ENCODE measurements at regions not wholly inside any gene's neighbourhood (a gene's known extent, or its start where the extent isn't known, plus 50 kb on each side); places are given as distances from the start of the nearest gene placed in this dataset.
"Not testable (repeated sequence)": the region's sequence is repeated elsewhere in the genome, so short reads cannot be mapped to it uniquely, and the experiment has no call there.

GRCh38 chr7:16256419-16256818 is 164.9 kb downstream of the CRPPA start:
- CTCF ChIA-PET; H3K27ac ChIP-seq (ENCODE audit: low read length); H3K9me3 ChIP-seq; H3K4me1 ChIP-seq (ENCODE audit: control insufficient read depth in 1 of 2, extremely low read depth in 1 of 2, insufficient read depth in 2 of 2, low read length in 2 of 2); H3K4me1 Mint-ChIP-seq; H3K36me3 ChIP-seq (ENCODE audit: control insufficient read depth in 2 of 2, extremely low read depth in 1 of 2, insufficient read depth in 1 of 2, low read length in 1 of 2); POLR2A ChIA-PET; H3K4me3 ChIP-seq (ENCODE audit: control insufficient read depth in 1 of 2, extremely low read depth in 1 of 2, low read length in 1 of 2); H3K27me3 Mint-ChIP-seq; H3K36me3 Mint-ChIP-seq; H3K27ac Mint-ChIP-seq; DNase-seq; H3K27me3 ChIP-seq (replicated peaks in 1 of 2; ENCODE audit: control insufficient read depth in 2 of 2, extremely low read depth in 1 of 2, insufficient read depth in 2 of 2, low read length in 1 of 2); ATAC-seq (replicated peaks in 1 of 4); H3K4me3 Mint-ChIP-seq: not testable (repeated sequence)
- no CpG with 5 or more reads among the region's 1 CpG for WGBS (ENCODE audit: insufficient coverage)
- H3K9me3 Mint-ChIP-seq: peaks cover 7 to 13% (median 11%) of the 10 kb centered on the region in 3 donors

- POLR2A ChIA-PET; H3K4me1 ChIP-seq (ENCODE audit: control insufficient read depth in 1 of 2, extremely low read depth in 1 of 2, insufficient read depth in 2 of 2, low read length in 2 of 2); ATAC-seq (replicated peaks in 1 of 4); H3K4me3 ChIP-seq (ENCODE audit: control insufficient read depth in 1 of 2, extremely low read depth in 1 of 2, low read length in 1 of 2); H3K27me3 Mint-ChIP-seq; H3K27ac ChIP-seq (ENCODE audit: low read length); H3K9me3 ChIP-seq; H3K36me3 Mint-ChIP-seq; DNase-seq; H3K4me3 Mint-ChIP-seq; H3K4me1 Mint-ChIP-seq; H3K27ac Mint-ChIP-seq; CTCF ChIA-PET; H3K27me3 ChIP-seq (replicated peaks in 1 of 2; ENCODE audit: control insufficient read depth in 2 of 2, extremely low read depth in 1 of 2, insufficient read depth in 2 of 2, low read length in 1 of 2); H3K36me3 ChIP-seq (ENCODE audit: control insufficient read depth in 2 of 2, extremely low read depth in 1 of 2, insufficient read depth in 1 of 2, low read length in 1 of 2): not testable (repeated sequence)
- no CpG with 5 or more reads among the region's 2 CpGs for WGBS (ENCODE audit: insufficient coverage)
- peaks cover 7 to 15% (median 14%) of the 10 kb centered on the region in 3 donors for H3K9me3 Mint-ChIP-seq
Observed at GRCh38 chr7:16255952-16256351, 165.4 kb downstream of the CRPPA start.

- CTCF ChIA-PET; H3K4me3 Mint-ChIP-seq; H3K4me1 Mint-ChIP-seq; H3K9me3 ChIP-seq; H3K4me3 ChIP-seq (ENCODE audit: control insufficient read depth in 1 of 2, extremely low read depth in 1 of 2, low read length in 1 of 2); H3K4me1 ChIP-seq (ENCODE audit: control insufficient read depth in 1 of 2, extremely low read depth in 1 of 2, insufficient read depth in 2 of 2, low read length in 2 of 2); H3K27me3 ChIP-seq (replicated peaks in 1 of 2; ENCODE audit: control insufficient read depth in 2 of 2, extremely low read depth in 1 of 2, insufficient read depth in 2 of 2, low read length in 1 of 2); ATAC-seq (replicated peaks in 1 of 4); H3K27ac ChIP-seq (ENCODE audit: low read length); H3K36me3 ChIP-seq (ENCODE audit: control insufficient read depth in 2 of 2, extremely low read depth in 1 of 2, insufficient read depth in 1 of 2, low read length in 1 of 2); DNase-seq; POLR2A ChIA-PET; H3K36me3 Mint-ChIP-seq; H3K27ac Mint-ChIP-seq; H3K27me3 Mint-ChIP-seq: not testable (repeated sequence)
- no CpG with 5 or more reads among the region's 2 CpGs for WGBS (ENCODE audit: insufficient coverage)
- peaks cover 7 to 25% (median 15%) of the 10 kb centered on the region in 3 donors for H3K9me3 Mint-ChIP-seq
Observed at GRCh38 chr7:16250655-16251054, 170.7 kb downstream of the CRPPA start.

- H3K4me1 Mint-ChIP-seq, CTCF ChIA-PET: not testable (repeated sequence)
Observed at GRCh38 chr7:16249204-16249603, 172.1 kb downstream of the CRPPA start.

GRCh38 chr7:16248556-16248955 is 172.8 kb downstream of the CRPPA start:
- POLR2A ChIA-PET; H3K4me1 Mint-ChIP-seq; H3K4me3 ChIP-seq (ENCODE audit: control insufficient read depth in 1 of 2, extremely low read depth in 1 of 2, low read length in 1 of 2); H3K9me3 ChIP-seq; CTCF ChIA-PET; H3K4me1 ChIP-seq (ENCODE audit: control insufficient read depth in 1 of 2, extremely low read depth in 1 of 2, insufficient read depth in 2 of 2, low read length in 2 of 2); H3K27ac ChIP-seq (ENCODE audit: low read length); H3K27ac Mint-ChIP-seq; DNase-seq; H3K36me3 ChIP-seq (ENCODE audit: control insufficient read depth in 2 of 2, extremely low read depth in 1 of 2, insufficient read depth in 1 of 2, low read length in 1 of 2); H3K4me3 Mint-ChIP-seq; H3K36me3 Mint-ChIP-seq; ATAC-seq (replicated peaks in 1 of 4); H3K27me3 Mint-ChIP-seq; H3K27me3 ChIP-seq (replicated peaks in 1 of 2; ENCODE audit: control insufficient read depth in 2 of 2, extremely low read depth in 1 of 2, insufficient read depth in 2 of 2, low read length in 1 of 2): not testable (repeated sequence)
- H3K9me3 Mint-ChIP-seq: peaks cover 0 to 18% (median 11%) of the 10 kb centered on the region in 3 donors
- WGBS (ENCODE audit: insufficient coverage): 93% methylated on average over 6 of the region's 6 CpGs

More at GRCh38 chr7:16249204-16249603, 172.1 kb downstream of the CRPPA start:
- ATAC-seq (replicated peaks in 1 of 4); H3K4me3 Mint-ChIP-seq; H3K27ac Mint-ChIP-seq; H3K27ac ChIP-seq (ENCODE audit: low read length); H3K4me1 ChIP-seq (ENCODE audit: control insufficient read depth in 1 of 2, extremely low read depth in 1 of 2, insufficient read depth in 2 of 2, low read length in 2 of 2); H3K36me3 Mint-ChIP-seq; H3K27me3 Mint-ChIP-seq; POLR2A ChIA-PET; H3K36me3 ChIP-seq (ENCODE audit: control insufficient read depth in 2 of 2, extremely low read depth in 1 of 2, insufficient read depth in 1 of 2, low read length in 1 of 2); H3K4me3 ChIP-seq (ENCODE audit: control insufficient read depth in 1 of 2, extremely low read depth in 1 of 2, low read length in 1 of 2); H3K9me3 ChIP-seq; DNase-seq; H3K27me3 ChIP-seq (replicated peaks in 1 of 2; ENCODE audit: control insufficient read depth in 2 of 2, extremely low read depth in 1 of 2, insufficient read depth in 2 of 2, low read length in 1 of 2): not testable (repeated sequence)
- peaks cover 0 to 18% (median 11%) of the 10 kb centered on the region in 3 donors for H3K9me3 Mint-ChIP-seq
- 93% methylated on average over 7 of the region's 7 CpGs for WGBS (ENCODE audit: insufficient coverage)

- Histone ChIP-seq H3K9me3 (no peaks in the 10 kb centered on the region), H3K36me3 (ENCODE audit: control insufficient read depth in 2 of 2, extremely low read depth in 1 of 2, insufficient read depth in 1 of 2, low read length in 1 of 2) (no peaks in the 10 kb centered on the region)
Observed at GRCh38 chr7:16244469-16244868, 176.9 kb downstream of the CRPPA start.

GRCh38 chr7:16242920-16243319 is 178.4 kb downstream of the CRPPA start:
- no peak overlapping the region for H3K27ac Mint-ChIP-seq
- no peak overlapping the region for H3K4me3 ChIP-seq (ENCODE audit: control insufficient read depth in 1 of 2, extremely low read depth in 1 of 2, low read length in 1 of 2)
- no peaks in the 10 kb centered on the region for H3K4me1 Mint-ChIP-seq
- H3K36me3 Mint-ChIP-seq: no peaks in the 10 kb centered on the region
- no peaks in the 10 kb centered on the region for H3K27me3 ChIP-seq (replicated peaks in 1 of 2; ENCODE audit: control insufficient read depth in 2 of 2, extremely low read depth in 1 of 2, insufficient read depth in 2 of 2, low read length in 1 of 2)
- H3K4me1 ChIP-seq (ENCODE audit: control insufficient read depth in 1 of 2, extremely low read depth in 1 of 2, insufficient read depth in 2 of 2, low read length in 2 of 2): no peaks in the 10 kb centered on the region
- H3K9me3 Mint-ChIP-seq: peaks cover 0 to 3% (median 0%) of the 10 kb centered on the region in 3 donors
- no peaks in the 10 kb centered on the region for H3K9me3 ChIP-seq
- no peak for ATAC-seq (replicated peaks in 1 of 4)
- no CpG with 5 or more reads among the region's 4 CpGs for WGBS (ENCODE audit: insufficient coverage)
- DNase-seq: no peak
- H3K36me3 ChIP-seq (ENCODE audit: control insufficient read depth in 2 of 2, extremely low read depth in 1 of 2, insufficient read depth in 1 of 2, low read length in 1 of 2): no peaks in the 10 kb centered on the region
- CTCF ChIA-PET: no interaction called here
- POLR2A ChIA-PET: no interaction called here
- no peak overlapping the region for H3K4me3 Mint-ChIP-seq
- H3K27ac ChIP-seq (ENCODE audit: low read length): no peak overlapping the region
- H3K27me3 Mint-ChIP-seq: no peaks in the 10 kb centered on the region

More at GRCh38 chr7:16244469-16244868, 176.9 kb downstream of the CRPPA start:
- ChIA-PET CTCF (interaction anchor here in 1 of 2 donors (0.5 kb wide), 1 partner anchor 363 kb away, joined by 4 read pairs; no protein-coding TSS in a partner anchor), POLR2A (no interaction called here)
- no peak for ATAC-seq (replicated peaks in 1 of 4)
- Mint-ChIP-seq H3K4me3 (no peak overlapping the region), H3K36me3 (no peaks in the 10 kb centered on the region), H3K27me3 (no peaks in the 10 kb centered on the region), H3K9me3 (peaks cover 0 to 7% (median 0%) of the 10 kb centered on the region in 3 donors), H3K4me1 (no peaks in the 10 kb centered on the region), H3K27ac (no peak overlapping the region)
- no peak for DNase-seq
- no CpG with 5 or more reads among the region's 3 CpGs for WGBS (ENCODE audit: insufficient coverage)
- H3K4me1 ChIP-seq (ENCODE audit: control insufficient read depth in 1 of 2, extremely low read depth in 1 of 2, insufficient read depth in 2 of 2, low read length in 2 of 2): no peaks in the 10 kb centered on the region
- no peak overlapping the region for H3K27ac ChIP-seq (ENCODE audit: low read length)
- no peaks in the 10 kb centered on the region for H3K27me3 ChIP-seq (replicated peaks in 1 of 2; ENCODE audit: control insufficient read depth in 2 of 2, extremely low read depth in 1 of 2, insufficient read depth in 2 of 2, low read length in 1 of 2)
- H3K4me3 ChIP-seq (ENCODE audit: control insufficient read depth in 1 of 2, extremely low read depth in 1 of 2, low read length in 1 of 2): no peak overlapping the region
